Body of pancreas (tissue), 4 donors: ENCODE measurements at regions not wholly inside any gene's neighbourhood (a gene's known extent, or its start where the extent isn't known, plus 50 kb on each side); places are given as distances from the start of the nearest gene placed in this dataset.
"Not testable (repeated sequence)": the region's sequence is repeated elsewhere in the genome, so short reads cannot be mapped to it uniquely, and the experiment has no call there.

Experiments
- ATAC-seq: fragments of 150-250 bp; one replicate; pipeline ENCODE4 v1.9.1; 2016
- DNase-seq, 4 donors: peaks; one replicate each; pipeline ENCODE4 v3.0.0-alpha.2; 2019
- H3K27ac ChIP-seq, 4 donors: fragments of 200-600 bp; sonication (generic); 1 replicate in 3 of 4; 2 replicates in 1 of 4; pipeline versions ENCODE4 v1.5.1 to v1.6.1; 2016 to 2019; ENCODE audit warnings: mild to moderate bottlenecking in 1 of 4, mixed read lengths in 1 of 4, moderate library complexity in 1 of 4
- H3K27me3 ChIP-seq, 2 donors: fragments of 200-600 bp; sonication (generic); one replicate each; pipeline ENCODE4 v1.6.0; 2016; ENCODE audit warnings: mild to moderate bottlenecking in 1 of 2
- H3K36me3 ChIP-seq, 2 donors: fragments of 200-600 bp; sonication (generic); replicated peaks in 1 of 2; 2 replicates each; pipeline ENCODE4 v1.5.1; 2016; ENCODE audit warnings: low read depth in 2 of 2; ENCODE audit not compliant: insufficient read depth in 1 of 2
- H3K4me1 ChIP-seq: fragments of 200-600 bp; sonication (generic); one replicate; pipeline ENCODE4 v1.6.0; 2016
- H3K4me3 ChIP-seq, 2 donors: fragments of 200-600 bp; sonication (generic); 1 replicate in 1 of 2; 2 replicates in 1 of 2; pipeline ENCODE4 v1.5.1; 2016 to 2019
- H3K9me3 ChIP-seq, 3 donors: fragments of 200-600 bp; sonication (generic); 1 replicate in 2 of 3; 2 replicates in 1 of 3; pipeline ENCODE4 v1.5.1; 2016
- CTCF ChIP-seq, 7 experiments: fragments of 450-650 bp in 4 of 7; fragments of 200-600 bp in 3 of 7; sonication (generic) in 3 of 7; IDR thresholded peaks; one replicate each; pipeline ENCODE4 v1.5.1; 2016 to 2019; ENCODE audit warnings: antibody characterized with exemption in 7 of 7
- POLR2A ChIP-seq, 3 donors: fragments of 450-650 bp; IDR thresholded peaks; one replicate each; pipeline ENCODE4 v1.6.1; 2016; ENCODE audit warnings: antibody characterized with exemption in 3 of 3, mild to moderate bottlenecking in 2 of 3
- WGBS, 2 donors: methylation state at CpG; one replicate each; pipeline ENCODE4 v1.1.5; 2017; 5-methylcytosine and 5-hydroxymethylcytosine counted together
- intact Hi-C: fragments of 100-400 bp; cut with DNase I; formaldehyde crosslinking; loops from one replicate; pipeline ENCODE4 v1.15.1; 2023

GRCh38 chr2:17199741-17200140 lies 318.5 kb downstream of the RAD51AP2 start:
- no peak for ATAC-seq
- H3K4me3 ChIP-seq: no peak overlapping the region
- H3K27me3 ChIP-seq: no peaks in the 10 kb centered on the region
- no peak for DNase-seq
- H3K9me3 ChIP-seq: no peaks in the 10 kb centered on the region
- no peaks in the 10 kb centered on the region for H3K36me3 ChIP-seq
- H3K27ac ChIP-seq: no peak overlapping the region
- TF ChIP-seq POLR2A (IDR thresholded peaks at IDR 0.05) (no peak), CTCF (IDR thresholded peaks at IDR 0.05) (no peak)
- 60 to 65% methylated on average over 3 of the region's 3 CpGs for WGBS, 2 donors
- no peaks in the 10 kb centered on the region for H3K4me1 ChIP-seq
- intact Hi-C loops: no loop called here

- Histone ChIP-seq H3K4me1 (no peaks in the 10 kb centered on the region), H3K36me3 (no peaks in the 10 kb centered on the region), H3K4me3 (no peak overlapping the region), H3K27ac (no peak overlapping the region), H3K9me3 (no peaks in the 10 kb centered on the region), H3K27me3 (no peaks in the 10 kb centered on the region)
- DNase-seq: no peak
- no peak for ATAC-seq
- intact Hi-C loops: no loop called here
- no peak for TF ChIP-seq POLR2A (IDR thresholded peaks at IDR 0.05)
- TF ChIP-seq CTCF (IDR thresholded peaks at IDR 0.05): no peak
- 48 to 53% methylated on average over 3 of the region's 3 CpGs for WGBS, 2 donors
Observed at GRCh38 chr2:17196380-17196779, 321.9 kb downstream of the RAD51AP2 start.

- TF ChIP-seq CTCF (IDR thresholded peaks at IDR 0.05) (no peak), POLR2A (IDR thresholded peaks at IDR 0.05) (no peak)
- Histone ChIP-seq H3K4me3 (no peak overlapping the region), H3K27me3 (no peaks in the 10 kb centered on the region), H3K27ac (no peak overlapping the region), H3K4me1 (no peaks in the 10 kb centered on the region), H3K9me3 (no peaks in the 10 kb centered on the region), H3K36me3 (no peaks in the 10 kb centered on the region)
- ATAC-seq: no peak
- intact Hi-C loops: no loop called here
- 39 to 52% methylated on average over 5 of the region's 5 CpGs for whole genome bisulfite sequencing, 2 donors
- no peak for DNase-seq
Observed at GRCh38 chr2:17195016-17195415, 323.2 kb downstream of the RAD51AP2 start.

GRCh38 chr2:17194083-17194482 lies 324.2 kb downstream of the RAD51AP2 start:
- no peak overlapping the region for H3K4me3 ChIP-seq
- H3K27me3 ChIP-seq: no peaks in the 10 kb centered on the region
- TF ChIP-seq CTCF (IDR thresholded peaks at IDR 0.05) (no peak), POLR2A (IDR thresholded peaks at IDR 0.05) (no peak)
- H3K9me3 ChIP-seq: no peaks in the 10 kb centered on the region
- no peak overlapping the region for H3K27ac ChIP-seq
- ATAC-seq (no peak), DNase-seq (no peak)
- intact Hi-C loops: no loop called here
- 68 to 75% methylated on average over 9 of the region's 9 CpGs for WGBS, 2 donors
- no peaks in the 10 kb centered on the region for H3K36me3 ChIP-seq
- H3K4me1 ChIP-seq: no peaks in the 10 kb centered on the region

- 90 to 92% methylated on average over 21 to 31 of the region's 32 CpGs for WGBS, 2 donors
- H3K27me3 ChIP-seq, intact Hi-C loops, H3K27ac ChIP-seq, H3K9me3 ChIP-seq, H3K4me3 ChIP-seq, H3K4me1 ChIP-seq, ATAC-seq, H3K36me3 ChIP-seq: not testable (repeated sequence)
- DNase-seq: peak in 1 of 4 donors; percentile 4
Observed at GRCh38 chr2:17193433-17193890, 324.8 kb downstream of the RAD51AP2 start.
